SK-N-SH (cell line): ENCODE measurements at regions not wholly inside any gene's neighbourhood (a gene's known extent, or its start where the extent isn't known, plus 50 kb on each side); places are given as distances from the start of the nearest gene placed in this dataset.

Experiments used
- CTCF ChIP-seq: fragments of 200-600 bp; sonication (generic); IDR thresholded peaks from 2 replicates; pipeline ENCODE4 v1.6.1; 2017; ENCODE audit warnings: antibody characterized with exemption, mild to moderate bottlenecking, moderate library complexity
- JUND ChIP-seq: IDR thresholded peaks from 2 replicates; pipeline ENCODE4 v1.4.0; 2012
- PBX3 ChIP-seq: IDR thresholded peaks from 2 replicates; pipeline ENCODE4; 2012

- TF ChIP-seq PBX3: no peak
- TF ChIP-seq CTCF: no peak
- TF ChIP-seq JUND: no peak
These were observed 66.5 kb upstream of the TMEM45B start for GRCh38 chr11:129749141-129749540.
